Mammary epithelial cell (primary cell): ENCODE measurements at regions not wholly inside any gene's neighbourhood (a gene's known extent, or its start where the extent isn't known, plus 50 kb on each side); places are given as distances from the start of the nearest gene placed in this dataset.

Experiments
- EZH2 ChIP-seq: IDR thresholded peaks from 2 replicates; pipeline ENCODE4 v1.6.1; 2012; ENCODE audit warnings: low read length, inconsistent platforms, borderline replicate concordance
- TF ChIP-seq, protein P1 (sequence below), 2 donors: IDR thresholded peaks in 1 of 2; conservative IDR thresholded peaks in 1 of 2; 2 replicates each; pipeline ENCODE4 v1.5.1; 2011 to 2012; ENCODE audit warnings: inconsistent platforms in 2 of 2, low read length in 2 of 2, mild to moderate bottlenecking in 2 of 2, control low read depth in 1 of 2, low read depth in 1 of 2; ENCODE audit not compliant: insufficient read depth in 1 of 2; ENCODE audit errors: extremely low read depth in 1 of 2

DNA sequence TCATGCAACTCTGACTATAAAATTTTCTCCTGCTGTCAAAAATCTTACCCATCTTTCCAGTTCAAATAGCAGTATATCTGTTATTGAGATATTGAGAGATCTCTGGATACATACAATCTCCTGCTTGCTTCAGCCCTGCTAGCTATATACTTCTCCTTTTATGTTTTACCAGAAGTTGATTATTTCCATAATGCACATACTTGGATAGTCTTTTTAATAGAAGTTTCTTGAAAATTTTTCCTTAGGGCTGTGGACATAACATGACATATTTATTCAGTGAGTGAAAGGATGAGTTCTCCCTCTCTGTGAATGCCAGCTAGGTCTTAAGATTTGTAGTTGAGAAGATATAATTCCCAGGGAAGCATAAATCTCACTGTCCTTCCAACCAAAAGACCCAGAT is 234.1 kb upstream of the NR3C2 start:
- TF ChIP-seq, protein P1, sequence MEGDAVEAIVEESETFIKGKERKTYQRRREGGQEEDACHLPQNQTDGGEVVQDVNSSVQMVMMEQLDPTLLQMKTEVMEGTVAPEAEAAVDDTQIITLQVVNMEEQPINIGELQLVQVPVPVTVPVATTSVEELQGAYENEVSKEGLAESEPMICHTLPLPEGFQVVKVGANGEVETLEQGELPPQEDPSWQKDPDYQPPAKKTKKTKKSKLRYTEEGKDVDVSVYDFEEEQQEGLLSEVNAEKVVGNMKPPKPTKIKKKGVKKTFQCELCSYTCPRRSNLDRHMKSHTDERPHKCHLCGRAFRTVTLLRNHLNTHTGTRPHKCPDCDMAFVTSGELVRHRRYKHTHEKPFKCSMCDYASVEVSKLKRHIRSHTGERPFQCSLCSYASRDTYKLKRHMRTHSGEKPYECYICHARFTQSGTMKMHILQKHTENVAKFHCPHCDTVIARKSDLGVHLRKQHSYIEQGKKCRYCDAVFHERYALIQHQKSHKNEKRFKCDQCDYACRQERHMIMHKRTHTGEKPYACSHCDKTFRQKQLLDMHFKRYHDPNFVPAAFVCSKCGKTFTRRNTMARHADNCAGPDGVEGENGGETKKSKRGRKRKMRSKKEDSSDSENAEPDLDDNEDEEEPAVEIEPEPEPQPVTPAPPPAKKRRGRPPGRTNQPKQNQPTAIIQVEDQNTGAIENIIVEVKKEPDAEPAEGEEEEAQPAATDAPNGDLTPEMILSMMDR (conservative IDR thresholded peaks at IDR 0.05 in 1 of 2, IDR thresholded peaks at IDR 0.05 in 1 of 2; ENCODE audit: extremely low read depth in 1 of 2, insufficient read depth in 1 of 2, low read depth in 1 of 2, low read length in 2 of 2): no peak
- no peak for TF ChIP-seq EZH2
